GM21381 (cell line): ENCODE measurements at regions not wholly inside any gene's neighbourhood (a gene's known extent, or its start where the extent isn't known, plus 50 kb on each side); places are given as distances from the start of the nearest gene placed in this dataset.

Experiments used
- ATAC-seq: cut with Tn5 transposase; IDR thresholded peaks from one replicate; pipeline ENCODE4 v1.9.1; 2021; ENCODE audit warnings: mild to moderate bottlenecking, moderate library complexity; ENCODE audit not compliant: unreplicated experiment

GRCh38 chr3:28087591-28087990, 153.8 kb upstream of the CMC1 start:
- ATAC-seq, result no peak

GRCh38 chr3:28088811-28089526, 152.4 kb upstream of the CMC1 start:
- ATAC-seq, result no peak

DNA sequence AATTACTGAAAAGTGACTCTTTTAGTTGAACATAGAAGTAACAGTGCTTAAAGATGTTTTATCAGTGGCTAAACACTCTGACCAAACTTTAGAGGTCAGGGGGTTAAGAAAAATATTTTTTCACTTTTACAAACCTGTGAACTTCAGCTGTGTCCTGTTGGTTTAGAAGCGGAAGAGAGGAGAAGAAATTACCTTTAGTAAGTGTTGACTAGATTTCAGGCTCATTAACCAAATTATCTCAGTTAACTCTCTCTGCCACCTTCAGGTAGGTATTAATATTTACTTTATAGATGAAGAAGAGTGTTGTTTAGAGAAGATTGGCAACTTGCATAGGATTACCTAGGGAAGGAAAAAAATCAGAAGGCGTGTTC, 151.9 kb upstream of the CMC1 start:
- ATAC-seq, result no peak

DNA sequence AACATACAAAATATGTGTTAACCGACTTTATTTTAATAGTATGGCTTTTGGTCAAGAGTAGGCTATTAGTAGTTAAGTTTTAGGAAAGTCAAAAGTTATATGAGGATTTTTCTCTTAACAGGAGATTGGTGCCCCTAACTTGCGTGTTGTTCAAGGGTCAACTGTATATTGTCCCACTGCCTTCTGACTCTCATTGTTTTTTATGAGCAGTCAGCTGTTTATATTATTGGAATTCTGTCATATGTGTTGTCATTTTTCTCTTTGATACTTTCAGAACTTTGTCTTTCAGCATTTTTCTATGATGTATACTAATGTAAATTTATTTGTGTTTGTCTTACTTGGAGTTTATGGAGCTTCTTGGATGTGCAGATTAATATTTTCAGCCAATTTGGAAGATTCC, 142.1 kb upstream of the CMC1 start:
- ATAC-seq, result no peak

DNA sequence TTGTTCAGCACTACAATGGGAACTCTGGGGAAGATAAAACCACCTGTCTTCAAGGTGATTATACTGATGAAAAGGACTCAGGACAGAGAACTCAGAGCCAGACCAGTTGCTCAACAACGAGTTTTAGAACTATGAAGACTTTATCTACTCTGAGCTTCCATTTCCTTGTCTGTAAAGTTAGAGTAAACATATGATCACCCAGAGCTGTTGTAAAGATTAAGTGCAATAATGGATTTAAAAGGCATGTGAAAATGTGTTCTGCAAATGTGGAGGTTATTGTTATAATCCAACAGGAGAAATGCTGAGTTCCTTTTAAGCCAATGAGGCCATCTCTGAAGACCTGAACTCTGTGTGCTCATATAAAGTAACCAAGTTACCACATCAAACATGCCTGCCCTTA, 139.7 kb upstream of the CMC1 start:
- no peak for ATAC-seq

DNA sequence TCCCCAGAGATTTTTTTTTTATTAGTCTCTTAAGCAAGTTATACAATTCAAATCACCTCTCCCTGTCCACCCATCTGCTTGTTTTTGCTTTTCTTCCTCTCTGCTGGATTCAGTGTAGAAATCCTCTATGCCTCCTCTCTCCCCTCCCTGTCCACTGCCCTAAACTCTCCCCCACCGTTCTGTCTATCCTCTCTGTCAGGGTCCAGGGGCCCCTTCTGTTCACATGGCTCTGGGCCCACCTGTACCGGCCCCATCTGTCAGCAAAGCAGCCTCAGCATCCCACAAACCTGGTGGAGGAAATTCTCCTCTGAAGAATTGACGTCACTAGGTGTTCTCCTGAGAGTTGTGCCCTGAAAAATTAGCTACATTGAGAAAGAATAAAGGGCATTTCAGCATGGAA, 137.6 kb upstream of the CMC1 start:
- ATAC-seq, result no peak

- ATAC-seq, result no peak
Observed at GRCh38 chr3:28104896-28105534, 136.4 kb upstream of the CMC1 start.

- no peak for ATAC-seq
Observed at GRCh38 chr3:28109829-28110228, 131.6 kb upstream of the CMC1 start.

DNA sequence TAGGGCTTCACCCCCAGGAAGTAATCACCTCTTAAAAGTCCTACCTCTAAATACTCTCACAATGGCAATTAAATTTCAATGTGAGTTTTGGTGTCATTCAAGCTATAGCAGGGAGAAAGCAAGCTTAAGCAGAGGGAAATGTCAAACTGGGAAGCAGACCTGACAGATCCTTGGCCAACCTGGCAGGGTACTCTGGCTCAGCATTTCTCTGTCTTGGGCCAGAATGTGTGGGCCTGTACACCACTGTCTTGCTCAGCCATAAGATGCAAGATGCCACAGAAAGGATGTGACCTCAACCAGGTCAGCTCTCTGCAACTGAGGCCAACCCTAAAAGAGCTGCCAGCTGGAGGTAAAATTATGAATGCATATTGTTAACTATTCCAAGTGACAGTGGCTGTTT, 130.6 kb upstream of the CMC1 start:
- no peak for ATAC-seq

- no peak for ATAC-seq
Observed at GRCh38 chr3:28114893-28115292, 126.5 kb upstream of the CMC1 start.

DNA sequence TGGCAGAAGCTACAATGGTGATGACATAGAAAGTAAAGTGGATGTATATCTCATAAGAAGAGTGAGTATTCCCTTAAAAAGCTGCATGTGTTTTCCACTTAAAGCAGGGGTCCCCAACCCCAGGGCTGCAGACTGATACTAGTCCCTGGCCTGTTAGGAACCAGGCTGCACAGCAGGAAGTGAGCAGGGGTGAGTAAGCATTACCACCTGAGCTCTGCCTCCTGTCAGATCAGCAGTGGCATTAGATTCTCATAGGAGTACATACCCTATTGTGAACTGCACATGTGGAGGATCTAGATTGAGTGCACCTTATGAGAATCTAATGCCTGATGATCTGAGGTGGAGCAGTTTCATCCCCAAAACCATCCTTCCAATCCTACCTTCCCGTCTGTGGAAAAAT, 126.1 kb upstream of the CMC1 start:
- ATAC-seq, result no peak

GRCh38 chr3:28117598-28117997, 123.8 kb upstream of the CMC1 start:
- ATAC-seq, result no peak

DNA sequence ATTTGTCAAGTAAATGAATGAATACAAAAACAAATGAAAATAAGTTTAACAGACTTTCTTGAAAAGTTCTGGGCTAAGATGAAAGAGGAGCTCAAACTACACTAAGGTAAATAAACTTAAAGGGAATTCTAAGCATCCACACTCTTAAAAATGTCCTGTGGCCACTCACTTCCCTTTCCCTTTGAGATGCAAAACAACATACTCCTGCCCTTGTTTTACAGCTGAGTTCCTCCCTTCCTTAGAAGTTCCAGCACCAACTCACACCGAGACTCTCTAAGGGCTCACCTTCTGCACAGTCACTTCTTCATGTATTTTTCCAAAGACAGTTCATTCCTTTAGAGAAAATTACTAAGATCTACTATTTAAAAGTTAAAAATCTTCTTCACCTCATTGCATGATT, 123.3 kb upstream of the CMC1 start:
- no peak for ATAC-seq

- no peak for ATAC-seq
Observed at GRCh38 chr3:28122227-28122626, 119.2 kb upstream of the CMC1 start.

- ATAC-seq, result no peak
Observed at GRCh38 chr3:28124882-28125281, 116.5 kb upstream of the CMC1 start.

GRCh38 chr3:28125342-28125741, 116.1 kb upstream of the CMC1 start:
- no peak for ATAC-seq

GRCh38 chr3:28130836-28131235, 110.6 kb upstream of the CMC1 start:
- ATAC-seq, result no peak

GRCh38 chr3:28132941-28133340, 108.5 kb upstream of the CMC1 start:
- ATAC-seq, result no peak

GRCh38 chr3:28134198-28134597, 107.2 kb upstream of the CMC1 start:
- no peak for ATAC-seq

DNA sequence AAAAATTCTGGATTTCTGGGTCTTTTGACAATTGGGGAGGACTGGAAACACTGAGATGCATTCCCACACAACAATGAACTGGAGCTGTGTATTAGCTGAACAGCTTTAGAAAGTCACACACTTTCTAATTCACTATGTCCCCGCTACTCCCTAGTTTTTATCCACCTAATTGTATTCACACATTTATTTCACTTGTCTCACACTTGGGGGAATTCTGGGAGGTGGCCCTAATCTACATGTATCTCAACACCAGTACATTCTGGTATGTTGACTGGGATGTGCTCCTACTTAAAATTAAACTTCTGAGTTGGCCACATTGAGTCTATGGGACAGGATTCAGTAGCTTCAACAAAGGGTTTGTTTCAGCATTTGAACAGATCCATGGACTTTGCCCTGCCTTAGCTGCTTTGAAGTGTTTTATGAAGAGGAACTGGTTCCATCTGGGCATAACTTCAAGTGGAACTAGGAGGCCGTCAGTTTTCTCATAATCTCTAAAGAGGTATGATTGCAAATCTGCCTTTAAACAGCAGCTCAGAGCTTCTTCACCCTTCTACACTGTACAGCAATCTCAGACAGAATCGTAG, 106.5 kb upstream of the CMC1 start:
- no peak for ATAC-seq

DNA sequence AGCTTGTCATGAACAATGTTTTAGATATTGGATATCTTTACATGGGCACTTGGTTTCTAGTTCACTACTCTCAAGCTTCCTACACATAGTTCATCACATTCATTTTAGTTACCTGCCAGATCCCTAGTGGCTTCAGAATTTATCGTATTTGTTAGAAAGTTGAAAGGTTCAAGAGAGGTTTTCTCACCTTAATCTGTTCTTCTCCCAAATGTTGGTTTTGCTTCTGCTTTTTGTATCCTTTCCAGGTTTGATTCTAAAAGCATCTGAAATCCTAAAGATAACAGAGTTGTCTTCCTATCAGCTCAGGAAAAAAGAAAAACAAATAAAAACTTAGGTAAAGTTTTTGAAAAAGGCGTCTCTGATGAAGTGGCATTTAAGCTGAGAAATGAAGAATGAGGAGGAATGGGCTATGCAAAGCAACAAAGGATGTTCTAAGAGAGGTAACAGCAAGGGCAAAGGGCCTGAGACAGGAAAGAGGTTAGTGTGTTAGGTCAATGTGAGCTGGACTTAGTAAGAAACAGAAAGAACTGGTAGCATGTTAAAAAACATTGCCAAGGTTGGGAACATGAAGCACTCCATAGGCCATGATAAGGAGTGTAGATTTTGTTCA, 104.7 kb upstream of the CMC1 start:
- ATAC-seq, result no peak

DNA sequence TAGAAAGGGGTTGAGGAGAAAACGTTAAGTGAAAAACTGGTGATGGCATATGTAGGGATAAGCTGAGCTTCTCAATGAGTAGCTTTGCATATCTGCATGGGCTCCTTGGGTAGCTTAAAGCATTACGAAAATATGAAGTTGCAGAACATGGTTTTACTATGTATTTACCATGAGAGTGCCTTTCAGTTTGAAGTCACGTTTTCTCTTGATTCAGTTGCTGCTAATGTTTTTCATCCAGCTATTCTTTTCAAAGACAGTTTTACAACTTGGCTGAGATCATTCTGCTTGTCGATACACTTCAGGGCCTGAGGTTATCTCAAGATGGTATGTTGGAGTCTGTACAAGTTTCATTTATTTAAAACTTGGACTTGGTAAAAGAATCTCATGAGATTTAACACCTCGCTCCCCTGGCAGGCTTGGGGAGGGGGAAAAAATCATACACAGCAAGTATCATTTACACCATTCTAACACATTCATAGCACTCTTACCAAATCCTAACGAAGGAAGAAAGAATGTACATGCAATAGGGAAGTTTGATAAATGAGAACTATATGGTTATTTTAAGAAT, 103.3 kb upstream of the CMC1 start:
- no peak for ATAC-seq
